ENCODE measurements at regions not wholly inside any gene's neighbourhood (a gene's known extent, or its start where the extent isn't known, plus 50 kb on each side); places are given as distances from the start of the nearest gene placed in this dataset.
A peak's percentile ranks its signal among the peaks of the same experiment; 100 is the strongest.

DNA sequence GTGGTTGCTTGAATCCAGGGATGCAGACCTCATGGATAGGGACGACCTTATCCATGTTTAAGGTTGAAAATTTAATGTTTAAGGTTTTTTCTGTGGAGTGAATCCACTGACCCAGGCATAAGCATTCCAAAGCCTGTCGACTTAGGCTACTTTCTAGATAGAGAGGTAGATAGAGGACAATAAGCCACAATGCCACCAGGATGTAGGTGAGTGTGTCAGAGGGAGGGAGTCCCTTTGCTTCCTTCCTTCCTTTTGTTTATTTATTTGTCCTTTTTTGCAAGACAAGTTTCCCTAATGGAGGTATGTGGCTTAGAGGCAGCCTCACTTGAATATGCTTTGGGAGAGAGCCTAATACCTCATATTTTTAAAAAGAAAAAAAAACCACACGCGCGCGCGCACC is 834.2 kb upstream of the SOX9 start:
- DNase-seq (no peak), ATAC-seq (ENCODE audit: low read depth) (no peak)
- Histone ChIP-seq H2AFZ (replicated peaks; ENCODE audit: low read length, poor library complexity) (no peak overlapping the region), H3K4me3 (ENCODE audit: insufficient read depth, low read depth, low read length) (no peak overlapping the region), H3K56ac (ENCODE audit: extremely low read depth, insufficient read depth, low read length) (no peak overlapping the region), H4K8ac (ENCODE audit: low read depth in 2 of 2, low read length in 2 of 2) (no peak overlapping the region), H3K4me1 (ENCODE audit: control insufficient read depth, insufficient read depth, low read length) (no peaks in the 10 kb centered on the region), H2BK5ac (ENCODE audit: low read depth, low read length, poor library complexity, severe bottlenecking) (no peak overlapping the region), H3K79me1 (ENCODE audit: low read depth in 1 of 2, low read length in 2 of 2) (no peaks in the 10 kb centered on the region), H2BK20ac (ENCODE audit: low read depth, low read length) (0 out of 2 replicates have a peak overlapping the region, but pooled peaks have one; percentile 12), H3K27me3 (ENCODE audit: control insufficient read depth, insufficient read depth, low read length) (no peaks in the 10 kb centered on the region), H2BK120ac (ENCODE audit: low read depth, low read length) (no peak overlapping the region), H3K27ac (ENCODE audit: insufficient read depth, low read length) (no peak overlapping the region), H2AK9ac (replicated peaks; ENCODE audit: low read depth, low read length, poor library complexity) (no peak overlapping the region), H3K4ac (ENCODE audit: low read depth, low read length) (no peak overlapping the region), H3K18ac (ENCODE audit: low read depth, low read length) (no peak overlapping the region), H4K91ac (ENCODE audit: insufficient read depth, low read depth, low read length) (no peak overlapping the region), H3K4me2 (ENCODE audit: low read depth, low read length) (no peak overlapping the region), H3K14ac (replicated peaks; ENCODE audit: low read depth, low read length) (no peak overlapping the region), H3K9me3 (ENCODE audit: control insufficient read depth, insufficient read depth, low read length) (no peaks in the 10 kb centered on the region), H3K36me3 (ENCODE audit: control insufficient read depth, insufficient read depth, low read length) (no peaks in the 10 kb centered on the region), H3K9me1 (ENCODE audit: insufficient read depth, low read length) (no peaks in the 10 kb centered on the region), H2AK5ac (ENCODE audit: low read depth, low read length) (no peak overlapping the region), H4K5ac (ENCODE audit: low read depth, low read length) (no peak overlapping the region), H3K23ac (ENCODE audit: low read depth, low read length) (no peak overlapping the region), H4K20me1 (ENCODE audit: insufficient read depth, low read length) (no peaks in the 10 kb centered on the region), H2BK15ac (ENCODE audit: low read depth, low read length) (no peak overlapping the region), H3K9ac (ENCODE audit: low read depth, low read length) (no peak overlapping the region)
- ChIA-PET POLR2A (ENCODE audit: unreplicated experiment) (no interaction called here), CTCF (no interaction called here)
- intact Hi-C loops (cut with micrococcal nuclease): no loop called here
- TF ChIP-seq RFX5 (IDR thresholded peaks at IDR 0.05; ENCODE audit: low read depth, low read length) (no peak), MAFK (IDR thresholded peaks at IDR 0.05; ENCODE audit: low read depth, low read length) (no peak), NFE2L2 (IDR thresholded peaks at IDR 0.05; ENCODE audit: low read depth, low read length) (no peak), CEBPB (IDR thresholded peaks at IDR 0.05; ENCODE audit: low read depth, low read length) (no peak), CHD1 (IDR thresholded peaks at IDR 0.05; ENCODE audit: low read depth, low read length) (no peak), MXI1 (IDR thresholded peaks at IDR 0.05; ENCODE audit: borderline replicate concordance, low read depth, low read length) (no peak), BHLHE40 (IDR thresholded peaks at IDR 0.05; ENCODE audit: low read depth, low read length) (no peak), POLR2A (IDR thresholded peaks at IDR 0.05; ENCODE audit: low read depth, low read length) (no peak), FOS (IDR thresholded peaks at IDR 0.05; ENCODE audit: low read depth, low read length) (no peak), RAD21 (IDR thresholded peaks at IDR 0.05; ENCODE audit: low read length) (no peak), MAZ (IDR thresholded peaks at IDR 0.05; ENCODE audit: borderline replicate concordance, low read depth, low read length) (no peak), SMC3 (IDR thresholded peaks at IDR 0.05; ENCODE audit: low read depth, low read length) (no peak), RCOR1 (IDR thresholded peaks at IDR 0.05; ENCODE audit: insufficient replicate concordance, low read length) (no peak)
- TF ChIP-seq, protein P1, sequence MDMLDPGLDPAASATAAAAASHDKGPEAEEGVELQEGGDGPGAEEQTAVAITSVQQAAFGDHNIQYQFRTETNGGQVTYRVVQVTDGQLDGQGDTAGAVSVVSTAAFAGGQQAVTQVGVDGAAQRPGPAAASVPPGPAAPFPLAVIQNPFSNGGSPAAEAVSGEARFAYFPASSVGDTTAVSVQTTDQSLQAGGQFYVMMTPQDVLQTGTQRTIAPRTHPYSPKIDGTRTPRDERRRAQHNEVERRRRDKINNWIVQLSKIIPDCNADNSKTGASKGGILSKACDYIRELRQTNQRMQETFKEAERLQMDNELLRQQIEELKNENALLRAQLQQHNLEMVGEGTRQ (IDR thresholded peaks at IDR 0.05; ENCODE audit: low read depth, low read length): no peak
- TF ChIP-seq, protein P2, sequence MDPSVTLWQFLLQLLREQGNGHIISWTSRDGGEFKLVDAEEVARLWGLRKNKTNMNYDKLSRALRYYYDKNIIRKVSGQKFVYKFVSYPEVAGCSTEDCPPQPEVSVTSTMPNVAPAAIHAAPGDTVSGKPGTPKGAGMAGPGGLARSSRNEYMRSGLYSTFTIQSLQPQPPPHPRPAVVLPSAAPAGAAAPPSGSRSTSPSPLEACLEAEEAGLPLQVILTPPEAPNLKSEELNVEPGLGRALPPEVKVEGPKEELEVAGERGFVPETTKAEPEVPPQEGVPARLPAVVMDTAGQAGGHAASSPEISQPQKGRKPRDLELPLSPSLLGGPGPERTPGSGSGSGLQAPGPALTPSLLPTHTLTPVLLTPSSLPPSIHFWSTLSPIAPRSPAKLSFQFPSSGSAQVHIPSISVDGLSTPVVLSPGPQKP (IDR thresholded peaks at IDR 0.05; ENCODE audit: borderline replicate concordance, low read depth, low read length): no peak
- TF ChIP-seq, protein P3, sequence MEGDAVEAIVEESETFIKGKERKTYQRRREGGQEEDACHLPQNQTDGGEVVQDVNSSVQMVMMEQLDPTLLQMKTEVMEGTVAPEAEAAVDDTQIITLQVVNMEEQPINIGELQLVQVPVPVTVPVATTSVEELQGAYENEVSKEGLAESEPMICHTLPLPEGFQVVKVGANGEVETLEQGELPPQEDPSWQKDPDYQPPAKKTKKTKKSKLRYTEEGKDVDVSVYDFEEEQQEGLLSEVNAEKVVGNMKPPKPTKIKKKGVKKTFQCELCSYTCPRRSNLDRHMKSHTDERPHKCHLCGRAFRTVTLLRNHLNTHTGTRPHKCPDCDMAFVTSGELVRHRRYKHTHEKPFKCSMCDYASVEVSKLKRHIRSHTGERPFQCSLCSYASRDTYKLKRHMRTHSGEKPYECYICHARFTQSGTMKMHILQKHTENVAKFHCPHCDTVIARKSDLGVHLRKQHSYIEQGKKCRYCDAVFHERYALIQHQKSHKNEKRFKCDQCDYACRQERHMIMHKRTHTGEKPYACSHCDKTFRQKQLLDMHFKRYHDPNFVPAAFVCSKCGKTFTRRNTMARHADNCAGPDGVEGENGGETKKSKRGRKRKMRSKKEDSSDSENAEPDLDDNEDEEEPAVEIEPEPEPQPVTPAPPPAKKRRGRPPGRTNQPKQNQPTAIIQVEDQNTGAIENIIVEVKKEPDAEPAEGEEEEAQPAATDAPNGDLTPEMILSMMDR (conservative IDR thresholded peaks at IDR 0.05; ENCODE audit: low read depth, low read length): no peak
- no CpG with 5 or more reads among the region's 7 CpGs for WGBS, 2 experiments (ENCODE audit: extremely low coverage in 2 of 2, insufficient read length in 1 of 2)
- dilution Hi-C loops (cut with HindIII; ENCODE audit: low sequenced_read_pairs, unreplicated experiment): no loop called here
- no TSS peak for BruUV-seq (replicated peaks)
- in situ Hi-C loops (cut with MboI; ENCODE audit: low sequenced_read_pairs): no loop called here

Measured in IMR-90 (cell line).